ENCODE measurements at regions not wholly inside any gene's neighbourhood (a gene's known extent, or its start where the extent isn't known, plus 50 kb on each side); places are given as distances from the start of the nearest gene placed in this dataset.

DNA sequence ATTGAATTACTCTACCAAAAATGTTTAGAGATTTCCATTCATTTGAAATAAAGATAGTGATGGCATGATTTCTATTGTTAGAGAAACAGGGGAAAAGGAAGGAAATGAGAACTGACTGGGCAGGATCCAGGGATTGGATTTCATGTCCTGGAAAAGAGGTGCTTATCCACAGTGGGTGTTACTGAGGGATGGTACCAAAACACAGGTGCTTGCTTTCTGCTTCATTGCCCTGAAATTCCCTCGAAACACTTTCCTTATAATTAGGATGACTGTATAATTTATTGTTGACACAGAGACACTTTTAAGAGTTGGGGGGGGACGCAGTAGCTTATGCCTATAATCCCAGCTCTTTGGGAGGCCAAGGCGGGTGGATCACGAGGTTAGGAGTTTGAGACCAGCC lies 185.0 kb upstream of the KCNK2 start:
- H3K27me3 Mint-ChIP-seq (ENCODE audit: low read depth): no peaks in the 10 kb centered on the region
- ATAC-seq (replicated peaks in 1 of 2): no peak
- H3K4me1 Mint-ChIP-seq (ENCODE audit: low read depth): no peaks in the 10 kb centered on the region
- H3K9me3 Mint-ChIP-seq: no peaks in the 10 kb centered on the region
- no peak for DNase-seq
- H3K27ac Mint-ChIP-seq: no peak overlapping the region
- H3K4me3 Mint-ChIP-seq: no peak overlapping the region
- no peaks in the 10 kb centered on the region for H3K36me3 Mint-ChIP-seq (ENCODE audit: insufficient read depth in 2 of 2)

DNA sequence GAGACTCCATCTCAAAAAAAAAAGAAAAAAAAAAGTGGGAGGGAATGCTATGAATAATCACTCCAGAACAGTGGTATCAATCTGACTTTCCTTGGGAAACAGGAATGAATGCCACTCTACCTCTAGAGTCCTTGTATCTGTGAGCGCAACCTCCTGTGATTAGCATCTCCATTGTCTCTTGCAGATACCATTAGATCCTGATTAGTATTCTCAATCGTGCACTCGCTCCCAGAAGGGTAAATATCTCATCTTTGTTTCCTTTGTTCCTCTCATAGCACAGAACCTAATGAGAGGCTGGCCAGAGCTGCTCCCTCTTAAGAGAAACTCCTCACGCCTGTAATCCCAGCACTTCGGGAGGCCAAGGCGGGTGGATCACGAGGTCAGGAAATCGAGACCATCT lies 184.4 kb upstream of the KCNK2 start:
- DNase-seq: no peak
- H3K9me3 Mint-ChIP-seq: no peaks in the 10 kb centered on the region
- no peak overlapping the region for H3K27ac Mint-ChIP-seq
- no peak for ATAC-seq (replicated peaks in 1 of 2)
- H3K4me1 Mint-ChIP-seq (ENCODE audit: low read depth): no peaks in the 10 kb centered on the region
- no peaks in the 10 kb centered on the region for H3K27me3 Mint-ChIP-seq (ENCODE audit: low read depth)
- no peak overlapping the region for H3K4me3 Mint-ChIP-seq
- H3K36me3 Mint-ChIP-seq (ENCODE audit: insufficient read depth in 2 of 2): no peaks in the 10 kb centered on the region

DNA sequence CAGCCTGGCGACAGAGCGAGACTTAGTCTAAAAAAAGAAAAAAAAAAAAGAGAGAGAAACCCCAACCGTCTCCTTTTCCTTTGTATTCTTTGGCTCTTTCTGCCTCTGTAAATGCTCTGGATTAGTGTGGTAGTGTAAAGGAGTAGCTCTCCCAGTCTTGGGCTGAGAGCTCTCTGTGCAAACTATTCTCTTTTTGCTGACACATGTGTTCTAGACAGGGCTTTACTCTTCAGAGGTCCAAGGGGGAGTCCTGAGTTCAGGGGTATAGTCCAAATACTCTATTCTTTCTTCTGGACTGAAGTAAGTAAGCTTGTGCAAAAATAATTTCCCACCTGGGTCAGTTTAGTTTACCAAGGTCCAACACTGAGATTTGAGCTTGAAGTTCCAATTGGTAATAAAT lies 183.8 kb upstream of the KCNK2 start:
- no peak overlapping the region for H3K27ac Mint-ChIP-seq
- no peaks in the 10 kb centered on the region for H3K27me3 Mint-ChIP-seq (ENCODE audit: low read depth)
- no peaks in the 10 kb centered on the region for H3K9me3 Mint-ChIP-seq
- ATAC-seq (replicated peaks in 1 of 2): no peak
- no peaks in the 10 kb centered on the region for H3K4me1 Mint-ChIP-seq (ENCODE audit: low read depth)
- H3K36me3 Mint-ChIP-seq (ENCODE audit: insufficient read depth in 2 of 2): no peaks in the 10 kb centered on the region
- no peak overlapping the region for H3K4me3 Mint-ChIP-seq
- DNase-seq: no peak

DNA sequence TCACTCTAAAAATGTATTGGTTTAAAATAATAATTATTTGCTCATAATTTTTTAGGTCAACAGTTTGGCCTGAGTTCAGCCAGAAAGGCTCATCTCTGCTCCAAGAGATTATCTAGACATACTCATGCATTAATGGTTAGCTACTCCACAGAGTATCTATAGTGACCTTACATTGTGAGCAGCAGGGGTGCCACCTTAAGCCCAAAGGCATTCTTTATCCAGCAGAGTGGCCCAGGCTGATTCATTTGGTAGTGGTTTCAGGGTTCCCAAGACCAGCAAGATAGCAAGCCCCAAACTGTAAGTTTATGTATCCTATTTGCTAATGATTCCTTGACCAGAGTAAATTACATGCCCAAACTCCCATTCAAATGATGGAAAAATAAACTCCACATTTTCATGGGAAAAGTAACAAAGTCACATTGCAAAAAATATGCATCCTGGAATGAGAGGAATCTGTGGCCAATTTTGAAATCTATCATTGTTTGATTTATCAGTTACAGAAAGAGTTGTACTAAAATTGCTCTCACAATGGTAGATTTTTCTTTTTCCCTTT lies 182.6 kb upstream of the KCNK2 start:
- ATAC-seq (replicated peaks in 1 of 2) (no peak), DNase-seq (no peak)
- Mint-ChIP-seq H3K4me3 (no peak overlapping the region), H3K27me3 (ENCODE audit: low read depth) (no peaks in the 10 kb centered on the region), H3K4me1 (ENCODE audit: low read depth) (no peaks in the 10 kb centered on the region), H3K27ac (no peak overlapping the region), H3K36me3 (ENCODE audit: insufficient read depth in 2 of 2) (no peaks in the 10 kb centered on the region), H3K9me3 (no peaks in the 10 kb centered on the region)

DNA sequence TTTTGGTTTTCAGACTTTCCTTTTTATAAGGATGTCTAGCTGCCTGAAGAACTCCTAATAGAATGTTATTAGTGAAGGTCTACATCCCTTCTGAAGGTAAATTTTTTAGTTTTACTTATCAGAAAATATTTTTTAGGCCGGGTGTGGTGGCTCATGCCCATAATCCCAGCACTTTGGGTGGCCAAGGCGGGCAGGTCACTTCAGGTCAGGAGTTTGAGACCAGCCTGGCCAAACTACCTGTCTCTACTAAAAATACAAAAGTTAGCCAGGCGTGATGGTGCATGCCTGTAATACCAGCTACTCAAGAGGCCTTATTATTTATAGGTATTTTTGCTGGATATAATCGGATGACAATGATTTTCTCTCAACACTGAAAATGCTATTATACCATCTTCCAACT lies 181.9 kb upstream of the KCNK2 start:
- Mint-ChIP-seq H3K36me3 (ENCODE audit: insufficient read depth in 2 of 2) (no peaks in the 10 kb centered on the region), H3K4me1 (ENCODE audit: low read depth) (no peaks in the 10 kb centered on the region), H3K9me3 (no peaks in the 10 kb centered on the region), H3K27me3 (ENCODE audit: low read depth) (no peaks in the 10 kb centered on the region), H3K27ac (no peak overlapping the region), H3K4me3 (no peak overlapping the region)
- ATAC-seq (replicated peaks in 1 of 2) (no peak), DNase-seq (no peak)

DNA sequence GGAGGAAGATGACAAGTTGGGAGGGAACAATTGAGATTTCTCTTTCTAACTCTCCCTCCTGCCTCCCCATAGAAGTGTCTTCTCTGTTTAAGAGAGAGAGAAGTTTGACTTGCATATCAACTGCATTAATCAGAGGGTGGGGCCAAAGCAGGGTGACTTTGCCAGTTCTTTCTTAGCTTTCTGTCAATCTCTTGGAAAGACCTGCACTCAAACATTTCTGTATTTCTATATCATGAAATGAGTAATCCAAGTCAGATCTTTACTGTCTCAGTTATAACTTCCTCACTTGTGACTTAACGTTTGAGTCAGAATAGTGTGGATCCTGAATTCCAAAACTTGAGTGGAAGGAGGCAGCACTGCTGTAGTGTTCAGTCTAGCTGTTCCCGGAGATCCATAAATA lies 180.8 kb upstream of the KCNK2 start:
- Mint-ChIP-seq H3K9me3 (no peaks in the 10 kb centered on the region), H3K4me3 (no peak overlapping the region), H3K27me3 (ENCODE audit: low read depth) (no peaks in the 10 kb centered on the region), H3K4me1 (ENCODE audit: low read depth) (no peaks in the 10 kb centered on the region), H3K36me3 (ENCODE audit: insufficient read depth in 2 of 2) (no peaks in the 10 kb centered on the region), H3K27ac (no peak overlapping the region)
- no peak for ATAC-seq (replicated peaks in 1 of 2)
- DNase-seq: no peak

DNA sequence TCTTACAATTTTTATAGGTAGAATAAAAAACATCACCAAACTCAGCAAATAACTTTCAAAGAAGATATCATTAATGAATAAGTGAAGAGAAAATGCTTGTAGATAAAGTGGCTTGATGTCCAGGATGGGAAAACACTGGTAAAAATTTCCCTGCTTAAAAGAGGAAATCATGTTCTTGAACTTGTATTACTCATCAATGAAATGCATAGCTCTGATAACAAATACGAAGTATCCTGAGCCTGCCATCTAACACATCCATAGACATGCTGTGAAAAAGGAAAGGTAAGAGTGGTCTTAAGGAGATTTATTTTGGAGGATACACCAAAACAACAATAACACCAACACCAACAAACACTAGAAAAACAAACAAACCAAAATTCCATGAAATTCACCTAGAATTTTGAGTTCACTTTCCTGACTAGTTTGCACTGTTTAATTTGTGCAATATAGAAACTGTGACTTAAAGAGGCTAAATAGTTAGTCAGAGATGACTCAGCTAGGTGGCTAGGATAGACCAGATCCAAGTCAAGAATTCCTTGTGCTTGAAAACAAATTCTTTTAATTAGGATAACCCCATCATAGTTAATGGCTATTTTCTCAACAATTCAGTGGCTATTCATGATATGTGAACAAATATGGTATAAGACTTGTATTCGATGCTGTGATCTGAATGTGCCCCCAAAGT lies 179.8 kb upstream of the KCNK2 start:
- ATAC-seq (replicated peaks in 1 of 2): no peak
- no peaks in the 10 kb centered on the region for H3K4me1 Mint-ChIP-seq (ENCODE audit: low read depth)
- no peak overlapping the region for H3K27ac Mint-ChIP-seq
- no peaks in the 10 kb centered on the region for H3K27me3 Mint-ChIP-seq (ENCODE audit: low read depth)
- no peak for DNase-seq
- no peak overlapping the region for H3K4me3 Mint-ChIP-seq
- H3K36me3 Mint-ChIP-seq (ENCODE audit: insufficient read depth in 2 of 2): no peaks in the 10 kb centered on the region
- no peaks in the 10 kb centered on the region for H3K9me3 Mint-ChIP-seq

DNA sequence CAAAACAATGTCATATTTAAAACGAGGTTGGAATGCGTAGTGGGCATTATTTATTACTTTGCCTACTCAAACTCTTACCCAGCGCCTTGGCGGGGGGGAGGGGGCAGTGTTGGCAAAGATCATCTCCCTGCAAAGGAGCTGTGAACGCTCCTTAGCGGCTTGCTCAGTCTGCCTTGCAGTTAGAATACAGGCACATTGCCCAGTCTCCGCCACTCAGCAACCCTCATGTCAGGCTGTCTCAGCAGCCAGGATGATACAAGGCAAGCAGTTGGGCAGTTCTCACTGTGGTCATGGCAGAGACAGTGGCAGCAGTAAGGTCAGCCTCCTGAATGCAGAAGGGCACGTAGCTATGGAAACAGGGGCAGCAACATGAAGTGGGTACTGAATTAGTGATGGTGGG lies 170.4 kb upstream of the KCNK2 start:
- no peak for DNase-seq
- no peak for ATAC-seq (replicated peaks in 1 of 2)
- H3K9me3 Mint-ChIP-seq: no peaks in the 10 kb centered on the region
- H3K4me3 Mint-ChIP-seq: no peak overlapping the region
- H3K4me1 Mint-ChIP-seq (ENCODE audit: low read depth): no peaks in the 10 kb centered on the region
- no peak overlapping the region for H3K27ac Mint-ChIP-seq
- peaks cover 9% of the 10 kb centered on the region for H3K27me3 Mint-ChIP-seq (ENCODE audit: low read depth)
- H3K36me3 Mint-ChIP-seq (ENCODE audit: insufficient read depth in 2 of 2): no peaks in the 10 kb centered on the region

DNA sequence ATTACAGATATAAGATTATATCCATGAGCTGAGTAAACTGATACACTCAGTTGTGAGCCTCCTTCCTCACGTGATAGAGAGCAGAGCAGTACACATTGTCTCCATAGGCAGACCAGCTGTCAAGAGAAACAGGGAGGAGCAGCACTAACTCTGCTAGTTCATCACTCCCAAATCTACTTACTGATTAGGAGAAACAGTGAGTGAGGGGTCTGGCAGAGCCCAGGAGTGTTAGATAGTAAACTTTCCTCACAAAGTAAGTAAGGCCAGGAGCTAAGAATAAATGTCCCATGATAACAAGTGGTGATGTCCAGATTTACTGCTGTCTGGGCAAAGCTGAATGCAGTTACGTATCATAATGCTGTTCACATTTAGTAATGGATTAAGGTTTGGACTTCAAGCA lies 168.6 kb upstream of the KCNK2 start:
- no peaks in the 10 kb centered on the region for H3K36me3 Mint-ChIP-seq (ENCODE audit: insufficient read depth in 2 of 2)
- no peak for ATAC-seq (replicated peaks in 1 of 2)
- no peak overlapping the region for H3K27ac Mint-ChIP-seq
- no peaks in the 10 kb centered on the region for H3K4me1 Mint-ChIP-seq (ENCODE audit: low read depth)
- peaks cover 2% of the 10 kb centered on the region for H3K27me3 Mint-ChIP-seq (ENCODE audit: low read depth)
- H3K9me3 Mint-ChIP-seq: no peaks in the 10 kb centered on the region
- H3K4me3 Mint-ChIP-seq: no peak overlapping the region
- DNase-seq: no peak

DNA sequence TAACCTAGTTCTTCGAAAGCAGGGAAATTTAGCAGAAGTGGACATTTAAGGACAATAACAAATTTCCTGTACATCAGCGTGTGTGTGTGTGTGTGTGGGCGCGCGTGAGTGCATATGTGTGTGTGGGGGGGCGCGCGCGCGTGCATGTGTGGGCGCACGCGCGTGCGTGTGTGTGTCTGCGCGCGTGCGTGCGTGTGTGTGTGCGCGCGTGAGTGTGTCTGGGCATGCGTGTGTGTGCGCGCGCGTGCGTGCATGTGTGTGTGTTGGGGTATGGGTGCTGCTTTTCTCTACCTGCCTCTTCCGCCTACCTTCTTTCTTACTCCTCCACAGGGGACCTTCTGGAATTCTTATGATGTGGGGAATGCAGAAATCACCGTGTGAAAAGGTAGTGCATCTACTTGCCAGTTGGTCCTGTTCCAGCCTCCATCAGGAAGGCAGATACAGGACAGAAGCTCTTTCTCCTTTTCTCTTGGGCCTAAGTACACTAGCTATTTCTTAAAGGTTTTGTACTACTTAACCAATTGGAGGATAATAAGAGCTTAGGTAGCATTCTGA lies 165.4 kb upstream of the KCNK2 start:
- Mint-ChIP-seq H3K9me3 (no peaks in the 10 kb centered on the region), H3K36me3 (ENCODE audit: insufficient read depth in 2 of 2) (no peaks in the 10 kb centered on the region), H3K27me3 (ENCODE audit: low read depth) (no peaks in the 10 kb centered on the region), H3K27ac (no peak overlapping the region), H3K4me1 (ENCODE audit: low read depth) (no peaks in the 10 kb centered on the region), H3K4me3 (no peak overlapping the region)
- DNase-seq (no peak), ATAC-seq (replicated peaks in 1 of 2) (no peak)

DNA sequence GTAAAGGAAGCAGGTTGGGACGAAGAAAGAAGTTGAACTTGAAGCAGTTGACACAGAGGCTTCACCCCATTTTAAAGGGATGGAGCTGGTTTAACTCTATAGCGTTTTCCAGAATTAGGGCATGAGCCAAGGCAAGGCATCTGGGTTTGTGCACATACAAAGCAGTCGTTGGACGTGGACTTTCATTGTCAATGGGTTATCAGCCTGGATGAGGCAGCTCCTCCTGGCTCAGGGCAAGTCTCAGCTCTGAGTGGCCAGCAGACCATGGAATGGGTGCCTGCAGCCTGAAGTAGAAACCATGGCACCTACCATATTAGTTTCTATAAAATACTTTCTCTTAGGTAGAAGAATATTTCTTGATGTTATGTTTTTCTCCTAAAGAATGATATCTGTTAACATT lies 163.8 kb upstream of the KCNK2 start:
- H3K36me3 Mint-ChIP-seq (ENCODE audit: insufficient read depth in 2 of 2): no peaks in the 10 kb centered on the region
- no peaks in the 10 kb centered on the region for H3K4me1 Mint-ChIP-seq (ENCODE audit: low read depth)
- no peak overlapping the region for H3K27ac Mint-ChIP-seq
- ATAC-seq (replicated peaks in 1 of 2) (no peak), DNase-seq (no peak)
- no peaks in the 10 kb centered on the region for H3K27me3 Mint-ChIP-seq (ENCODE audit: low read depth)
- H3K4me3 Mint-ChIP-seq: no peak overlapping the region
- H3K9me3 Mint-ChIP-seq: no peaks in the 10 kb centered on the region

DNA sequence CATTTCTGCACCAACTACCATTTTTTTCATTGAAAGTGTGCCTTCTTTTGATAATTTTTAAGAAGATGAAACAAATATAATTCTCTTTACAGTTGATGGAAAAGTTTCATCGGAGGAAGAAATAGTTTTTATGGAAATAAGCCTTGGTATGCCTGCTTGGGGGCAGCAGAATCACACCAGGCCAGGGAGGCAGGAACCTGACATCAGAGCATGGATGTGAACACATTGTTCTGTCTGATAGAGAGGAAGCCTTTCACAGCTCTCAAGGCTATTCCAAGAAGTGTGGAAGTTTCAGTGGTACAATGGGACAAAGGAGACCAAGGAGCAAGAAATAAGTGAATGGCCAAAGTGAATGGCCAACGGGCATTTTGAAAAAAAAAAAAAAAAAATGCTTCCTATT lies 162.2 kb upstream of the KCNK2 start:
- Mint-ChIP-seq H3K4me1 (ENCODE audit: low read depth) (no peaks in the 10 kb centered on the region), H3K9me3 (no peaks in the 10 kb centered on the region), H3K27ac (no peak overlapping the region), H3K36me3 (ENCODE audit: insufficient read depth in 2 of 2) (no peaks in the 10 kb centered on the region), H3K27me3 (ENCODE audit: low read depth) (no peaks in the 10 kb centered on the region), H3K4me3 (no peak overlapping the region)
- DNase-seq: no peak
- no peak for ATAC-seq (replicated peaks in 1 of 2)

DNA sequence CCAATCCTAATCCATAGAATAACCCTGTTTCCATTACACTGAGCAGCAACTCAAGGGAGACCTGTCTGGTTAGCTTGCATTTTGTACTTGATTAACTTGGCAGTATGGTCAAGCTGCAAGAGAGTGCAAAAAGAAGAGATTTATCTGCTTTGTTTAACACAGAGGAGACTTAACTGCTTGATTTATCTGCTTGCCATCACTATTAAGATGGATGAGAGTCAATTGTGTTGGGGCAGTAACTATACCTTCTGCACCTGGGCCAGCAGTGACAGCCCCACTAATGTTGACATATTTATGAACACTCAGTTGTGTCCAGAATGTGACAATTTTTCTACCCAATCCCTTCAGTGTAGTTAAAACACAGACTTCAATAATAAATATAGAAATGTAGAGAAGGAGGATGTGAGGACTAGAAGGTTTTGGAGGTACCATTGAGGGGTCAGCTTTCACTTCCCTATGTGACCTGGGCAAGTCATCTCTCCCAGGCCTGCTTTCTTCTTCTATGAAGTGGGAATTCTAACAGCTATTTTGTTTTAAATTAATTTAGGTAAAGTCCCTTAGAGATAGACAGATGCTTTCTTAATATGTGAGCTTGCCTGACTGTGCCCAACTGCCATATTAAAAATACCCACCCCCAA lies 159.1 kb upstream of the KCNK2 start:
- no peaks in the 10 kb centered on the region for H3K9me3 Mint-ChIP-seq
- no peak overlapping the region for H3K27ac Mint-ChIP-seq
- no peak overlapping the region for H3K4me3 Mint-ChIP-seq
- no peak for DNase-seq
- no peaks in the 10 kb centered on the region for H3K27me3 Mint-ChIP-seq (ENCODE audit: low read depth)
- no peaks in the 10 kb centered on the region for H3K4me1 Mint-ChIP-seq (ENCODE audit: low read depth)
- ATAC-seq (replicated peaks in 1 of 2): no peak
- H3K36me3 Mint-ChIP-seq (ENCODE audit: insufficient read depth in 2 of 2): no peaks in the 10 kb centered on the region

DNA sequence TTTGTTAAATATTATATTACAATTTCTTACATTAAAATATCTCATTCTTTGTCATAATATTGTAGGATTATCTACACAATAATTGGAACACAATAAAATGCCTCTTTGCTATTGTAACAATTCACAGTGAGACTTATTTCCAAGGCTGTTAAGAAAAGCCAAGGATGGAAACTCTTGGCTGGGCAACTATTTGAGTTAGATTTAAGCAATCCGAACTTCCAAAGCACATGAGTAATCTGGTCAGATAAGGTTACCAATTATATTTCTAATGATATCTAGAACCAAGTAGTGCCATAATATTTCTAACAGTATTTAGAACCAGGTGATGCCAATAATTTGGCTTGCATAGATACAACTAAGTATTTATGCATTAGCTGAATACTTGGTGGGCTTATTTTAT lies 154.7 kb upstream of the KCNK2 start:
- ATAC-seq (replicated peaks in 1 of 2): no peak
- Mint-ChIP-seq H3K9me3 (no peaks in the 10 kb centered on the region), H3K4me1 (ENCODE audit: low read depth) (no peaks in the 10 kb centered on the region), H3K4me3 (no peak overlapping the region), H3K27ac (no peak overlapping the region), H3K36me3 (ENCODE audit: insufficient read depth in 2 of 2) (no peaks in the 10 kb centered on the region), H3K27me3 (ENCODE audit: low read depth) (no peaks in the 10 kb centered on the region)
- DNase-seq: no peak
